GM19468 (cell line): ENCODE measurements at regions not wholly inside any gene's neighbourhood (a gene's known extent, or its start where the extent isn't known, plus 50 kb on each side); places are given as distances from the start of the nearest gene placed in this dataset.

ENCODE experiments used
- ATAC-seq: cut with Tn5 transposase; IDR thresholded peaks from one replicate; pipeline ENCODE4 v1.9.1; 2021; ENCODE audit warnings: mild to moderate bottlenecking, moderate library complexity, moderate number of reproducible peaks; ENCODE audit not compliant: unreplicated experiment; ENCODE audit errors: extremely low read depth

DNA sequence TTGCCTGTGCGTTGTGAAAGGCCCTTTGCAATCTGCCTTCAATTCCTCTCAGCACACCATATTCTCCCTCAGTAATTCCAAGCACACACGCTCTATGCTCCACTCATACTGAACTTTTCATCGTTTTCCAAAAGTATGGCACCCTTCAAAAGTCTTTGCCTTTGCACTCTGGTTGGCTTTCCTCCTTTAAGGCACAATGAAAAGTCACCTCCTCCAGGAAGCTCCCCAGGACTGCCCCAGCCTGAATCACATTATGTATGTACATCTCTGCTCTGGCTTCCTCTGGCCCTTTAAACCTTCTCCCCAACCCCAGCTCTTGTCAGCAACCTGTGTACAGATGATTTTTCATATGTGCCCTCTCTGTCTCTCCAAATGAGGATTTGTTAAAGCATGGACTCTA is 250.7 kb downstream of the MAF start:
- ATAC-seq = no peak

DNA sequence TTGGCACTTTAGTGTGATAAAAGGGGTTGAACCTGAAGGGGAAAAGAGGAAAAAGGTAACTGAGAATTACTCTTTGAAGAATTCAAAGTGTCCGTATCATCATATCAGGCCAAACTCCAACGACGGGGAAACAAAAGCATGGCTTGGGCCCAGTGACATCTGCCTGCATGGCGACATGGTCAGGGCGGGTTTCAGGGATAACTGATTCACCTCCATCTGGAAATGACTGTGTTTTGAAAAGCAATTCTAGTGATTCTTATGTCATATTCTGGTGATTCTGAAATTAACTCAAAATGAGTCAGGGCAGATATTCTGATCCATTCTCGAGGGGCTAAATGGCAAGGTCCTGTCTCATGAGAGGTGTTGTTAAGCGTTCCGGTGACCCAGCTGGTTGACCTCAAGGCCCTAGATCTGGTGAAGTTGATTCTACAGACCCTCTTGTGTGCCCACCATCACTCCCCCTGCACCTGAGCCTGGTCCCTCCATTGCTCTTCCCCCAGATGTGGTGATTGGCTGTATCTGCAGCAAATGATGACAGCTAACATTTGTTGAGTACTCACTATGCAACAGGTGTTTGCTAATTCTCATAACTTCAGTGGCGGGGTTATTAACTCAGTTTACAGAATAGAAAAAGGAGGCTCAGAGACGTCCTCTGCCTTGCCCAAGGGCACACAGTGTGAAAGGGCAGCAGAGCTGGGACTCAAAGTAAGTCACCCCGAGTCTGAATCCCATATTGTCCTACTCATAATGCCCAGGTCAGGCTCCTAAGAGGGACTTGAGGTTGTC is 251.8 kb downstream of the MAF start:
- no peak for ATAC-seq

DNA sequence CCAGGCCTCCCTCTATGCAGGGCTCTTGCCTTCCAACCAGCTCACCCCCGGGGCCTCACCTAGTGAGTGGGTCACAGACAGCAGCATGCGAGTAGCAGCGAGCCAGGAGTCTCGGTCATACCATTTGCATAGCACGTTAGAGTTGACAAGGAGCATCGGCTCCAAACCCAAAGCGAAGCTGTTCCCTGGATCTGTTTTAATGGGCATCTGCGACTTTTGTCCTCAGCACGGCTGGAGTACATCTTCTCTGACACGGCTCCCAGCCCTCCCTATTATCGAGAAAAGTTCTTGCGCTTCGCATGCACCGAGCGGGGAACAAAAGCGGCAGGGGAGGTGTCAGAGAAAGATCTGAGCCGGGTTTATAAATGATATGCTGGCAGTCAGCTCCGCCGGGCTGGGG is 253.3 kb downstream of the MAF start:
- ATAC-seq = no peak

DNA sequence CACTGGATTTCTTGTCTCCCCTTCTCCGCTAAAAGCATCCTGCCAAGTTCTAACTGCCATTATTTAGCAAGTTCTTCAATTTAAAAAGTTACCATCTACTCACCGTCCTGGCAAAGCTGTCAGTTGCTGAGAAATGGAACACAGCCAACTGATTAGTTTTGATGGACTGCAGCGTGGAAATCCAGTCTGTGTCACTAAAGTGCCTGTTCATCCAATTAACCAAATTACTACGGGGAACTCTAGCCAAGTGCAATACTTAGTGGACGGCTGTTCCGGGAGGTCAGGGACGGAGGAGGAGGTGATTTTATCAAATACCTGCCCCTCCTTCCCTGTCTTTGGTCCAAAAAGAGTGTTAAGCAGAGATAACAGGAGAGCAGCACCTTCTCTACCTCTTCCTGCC is 260.7 kb downstream of the MAF start:
- no peak for ATAC-seq

DNA sequence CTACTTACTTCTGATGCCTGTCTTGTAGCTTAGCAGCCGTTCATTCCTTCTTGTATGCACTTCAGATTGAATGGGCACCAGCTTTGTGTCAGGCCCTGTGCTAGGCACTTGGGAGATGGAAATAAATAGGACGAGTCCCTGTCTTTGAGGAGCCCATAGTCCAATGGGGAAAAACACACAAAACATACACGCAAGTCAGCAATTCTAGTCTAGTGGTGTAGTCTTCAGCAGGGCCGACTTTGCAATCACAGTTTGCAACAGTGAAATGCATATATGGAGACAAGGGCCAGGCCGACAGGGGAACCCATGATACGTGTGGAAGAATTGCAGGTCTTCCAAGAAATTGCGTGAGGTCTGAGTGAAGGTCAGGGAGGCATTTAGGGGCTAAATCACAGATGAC is 262.6 kb downstream of the MAF start:
- ATAC-seq = no peak

DNA sequence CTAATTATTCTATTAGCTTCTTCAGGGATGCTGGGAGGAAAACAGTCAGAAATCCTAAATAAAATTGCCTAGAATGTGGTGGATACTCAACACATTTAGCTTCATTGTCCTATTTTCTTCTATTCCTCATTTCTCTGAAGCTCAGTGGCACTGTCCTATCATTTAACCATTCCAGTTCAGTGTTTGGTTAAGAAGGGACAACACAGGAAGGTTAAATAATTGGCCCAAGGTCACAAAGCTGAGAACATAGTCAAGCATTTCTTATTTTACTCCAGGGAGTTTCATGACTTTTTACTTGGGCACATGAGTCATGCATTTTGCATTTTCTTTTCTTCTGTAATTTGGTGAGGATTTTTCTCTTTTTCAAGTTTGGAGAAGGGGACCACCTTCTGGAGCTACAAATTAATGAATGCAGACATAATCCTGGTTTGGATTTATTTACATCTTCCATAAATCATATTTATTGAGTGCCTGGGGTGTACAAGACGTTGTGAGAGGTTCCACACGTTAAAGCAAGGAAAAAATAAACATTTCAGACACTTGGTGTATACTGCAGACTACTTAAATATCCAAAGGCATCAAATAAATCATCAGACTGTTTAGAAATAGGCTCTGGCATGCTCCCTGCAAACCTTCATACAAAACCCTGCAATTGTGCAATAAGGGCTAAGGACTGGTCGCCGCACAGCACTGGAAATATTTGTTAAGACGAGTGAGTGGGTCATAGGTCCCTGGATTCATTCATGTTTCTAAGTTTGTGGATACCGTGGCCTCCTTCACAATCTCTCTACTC is 263.9 kb downstream of the MAF start:
- ATAC-seq = no peak

DNA sequence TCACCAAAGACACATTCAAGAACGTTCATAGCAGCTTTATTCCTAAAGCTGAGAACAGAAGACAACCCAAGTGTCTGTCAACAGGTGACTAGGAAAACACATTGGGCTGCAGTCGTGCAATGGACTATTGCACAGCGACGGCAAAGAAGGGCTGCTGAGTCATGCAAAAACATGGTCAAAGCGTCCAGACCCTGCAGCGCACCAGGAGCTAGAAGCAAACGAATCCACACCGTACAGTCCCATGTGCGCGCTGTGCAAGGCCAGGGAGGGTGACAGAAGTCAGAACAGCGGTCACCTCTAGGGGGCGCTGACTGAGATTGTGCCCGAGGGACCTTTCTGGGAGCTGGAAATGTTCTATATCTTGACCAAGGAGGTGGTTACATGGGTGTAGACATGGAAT is 266.4 kb downstream of the MAF start:
- ATAC-seq = no peak

DNA sequence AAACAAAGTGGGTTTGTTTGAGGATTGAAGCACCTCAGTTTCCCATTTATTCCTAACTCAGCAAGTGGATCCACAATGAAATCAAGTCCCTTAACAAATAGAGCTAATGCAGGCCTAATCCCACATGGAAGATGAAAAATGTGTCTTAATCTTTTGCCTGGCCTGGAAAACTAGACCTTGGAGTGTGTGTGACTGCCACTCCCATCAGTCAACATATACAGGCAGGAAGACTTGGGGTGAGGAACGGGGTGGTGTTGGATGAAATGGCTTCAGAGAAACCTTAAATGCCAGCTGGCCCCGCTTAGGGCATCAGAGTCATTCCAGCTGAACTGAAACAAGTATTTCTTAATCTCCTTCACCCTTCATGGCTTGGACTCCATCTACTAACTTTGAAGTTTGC is 269.5 kb downstream of the MAF start:
- no peak for ATAC-seq

DNA sequence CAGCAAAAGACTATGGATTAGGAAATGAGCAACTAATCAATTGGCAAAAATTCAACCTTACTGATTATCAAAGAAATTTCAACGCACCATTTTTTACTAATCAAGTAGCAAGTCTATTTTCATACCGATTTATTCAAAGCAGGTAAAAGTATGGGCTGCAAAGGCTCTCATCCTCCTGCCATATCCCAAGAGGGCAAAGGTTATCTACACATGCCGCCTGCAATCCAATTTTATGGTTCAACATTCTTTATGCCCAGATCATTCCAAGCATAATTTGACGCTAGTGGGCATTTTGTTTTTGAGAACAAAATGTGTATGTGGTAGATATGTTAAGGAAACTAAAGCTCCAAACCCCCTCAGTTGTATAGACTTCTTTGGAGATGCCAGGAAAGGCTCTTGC is 270.6 kb downstream of the MAF start:
- no peak for ATAC-seq

DNA sequence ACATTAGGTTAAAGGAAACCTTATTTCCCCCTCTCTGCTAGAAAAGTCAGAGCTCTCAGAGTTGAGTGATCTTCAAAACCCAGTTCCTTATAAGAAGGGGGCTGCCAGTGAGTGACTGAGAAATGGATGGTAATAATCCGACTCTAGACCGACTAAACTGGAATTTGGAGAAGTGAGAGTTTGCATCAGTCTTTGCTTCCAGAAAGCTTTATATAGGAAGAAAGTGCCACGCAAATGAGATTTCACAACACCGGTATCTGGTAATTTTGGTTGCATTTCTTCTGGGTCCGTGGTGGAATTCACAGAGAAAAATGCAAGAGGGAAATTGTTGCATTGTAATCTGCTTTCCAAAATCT is 271.4 kb downstream of the MAF start:
- no peak for ATAC-seq

DNA sequence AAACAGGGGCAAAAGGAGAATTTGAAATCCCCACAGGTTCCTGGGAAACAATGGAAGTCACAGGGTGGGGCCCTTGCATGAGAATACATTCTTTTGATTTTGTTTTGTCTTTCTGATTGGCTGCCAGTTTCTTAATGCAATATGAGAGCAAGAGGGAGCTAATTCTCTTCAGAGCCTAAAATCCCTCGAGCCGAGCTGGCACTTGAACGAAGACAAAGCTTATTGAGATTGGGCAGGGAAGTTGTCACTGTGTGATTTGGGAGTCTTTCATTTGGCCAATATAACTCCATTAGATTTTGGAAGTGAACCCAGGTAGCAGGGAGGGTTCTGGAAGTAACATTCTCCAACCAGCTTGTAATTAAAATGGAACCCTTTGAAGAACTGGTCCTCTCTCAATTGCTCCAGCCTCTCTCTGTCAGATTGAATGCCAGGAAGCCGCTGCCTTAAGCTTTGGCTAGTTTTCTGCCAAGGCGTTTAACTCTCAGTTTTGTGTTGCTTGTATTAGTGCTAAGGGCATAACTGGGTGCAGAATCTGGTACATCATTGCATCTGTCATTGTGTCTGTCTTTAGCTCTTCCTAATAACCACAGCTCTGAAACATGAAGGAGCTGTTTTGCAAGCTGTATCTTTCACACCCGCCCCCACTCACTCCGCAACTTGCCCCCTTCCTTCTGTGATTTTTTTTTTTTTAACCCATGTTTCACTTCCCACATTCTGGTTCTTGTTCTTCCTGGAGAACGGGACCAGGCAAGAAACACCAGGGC is 272.0 kb downstream of the MAF start:
- ATAC-seq = no peak

DNA sequence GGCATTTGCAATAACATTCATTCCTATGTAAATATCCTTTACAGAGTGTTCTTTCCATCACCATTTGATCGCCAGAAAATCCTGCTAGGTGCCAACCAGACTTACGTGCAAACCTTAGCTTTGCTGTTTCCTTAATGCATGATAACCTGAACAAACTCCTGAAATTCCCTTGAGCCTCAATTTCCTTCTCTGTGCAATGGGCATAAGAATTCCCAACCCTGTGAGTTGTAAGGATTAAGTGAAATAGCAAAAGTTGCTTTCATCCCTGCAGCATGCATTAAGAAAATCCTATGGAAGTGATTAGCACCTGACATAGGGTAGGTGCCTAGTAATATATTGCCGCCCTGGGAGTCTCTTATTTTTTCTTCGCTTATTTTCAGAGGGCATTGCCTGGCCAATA is 272.7 kb downstream of the MAF start:
- ATAC-seq = no peak

DNA sequence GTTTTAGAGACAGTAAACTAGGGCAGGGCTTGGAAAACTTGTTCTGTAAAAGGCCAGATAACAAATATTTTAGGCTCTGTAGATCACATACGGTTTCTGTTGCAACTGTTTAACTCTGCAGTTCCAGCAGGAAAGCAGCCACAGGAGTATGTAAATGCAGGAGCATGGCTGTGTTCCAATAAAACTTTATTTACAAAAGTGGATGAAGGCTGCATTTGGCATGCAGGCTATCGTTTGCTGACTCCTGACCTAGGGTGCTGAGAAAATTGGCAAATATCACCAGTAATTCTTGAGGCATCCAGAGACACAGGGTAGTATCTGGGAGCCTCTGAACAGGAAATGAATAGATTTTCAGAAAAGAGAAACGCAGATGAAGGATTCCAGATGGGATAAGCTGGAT is 274.0 kb downstream of the MAF start:
- no peak for ATAC-seq

DNA sequence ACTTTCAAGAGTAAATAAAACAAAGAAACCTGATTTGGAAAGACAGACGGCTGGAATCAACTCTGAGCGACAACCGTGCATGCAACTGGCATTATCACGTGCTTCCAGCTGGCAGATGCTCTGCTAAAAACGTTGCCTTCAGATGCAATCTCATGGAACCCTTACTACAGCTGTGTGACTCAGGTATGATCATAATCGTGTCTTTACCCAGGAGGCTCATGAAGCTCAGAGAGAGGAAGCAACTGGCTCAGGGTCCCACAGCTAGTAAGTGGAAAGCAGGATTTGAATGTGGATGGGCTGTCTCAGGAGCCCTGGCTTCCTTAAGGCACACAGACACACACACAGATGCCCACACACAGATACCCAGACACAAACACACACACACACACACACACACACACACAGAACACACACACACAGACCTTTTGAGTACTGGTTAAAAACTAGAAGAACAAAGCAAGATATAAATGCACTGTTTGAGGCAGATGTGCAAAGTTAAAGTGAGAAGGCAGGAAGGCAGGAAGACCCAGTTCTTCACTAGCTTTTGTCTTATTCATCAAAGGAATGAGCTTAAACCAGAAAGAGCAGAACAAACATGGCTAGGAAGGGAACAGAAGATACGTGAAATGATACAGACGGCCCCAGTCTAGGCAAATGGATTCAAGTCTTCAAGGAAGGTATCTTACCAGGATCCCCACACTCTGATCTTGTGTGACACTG is 275.2 kb downstream of the MAF start:
- ATAC-seq = no peak

DNA sequence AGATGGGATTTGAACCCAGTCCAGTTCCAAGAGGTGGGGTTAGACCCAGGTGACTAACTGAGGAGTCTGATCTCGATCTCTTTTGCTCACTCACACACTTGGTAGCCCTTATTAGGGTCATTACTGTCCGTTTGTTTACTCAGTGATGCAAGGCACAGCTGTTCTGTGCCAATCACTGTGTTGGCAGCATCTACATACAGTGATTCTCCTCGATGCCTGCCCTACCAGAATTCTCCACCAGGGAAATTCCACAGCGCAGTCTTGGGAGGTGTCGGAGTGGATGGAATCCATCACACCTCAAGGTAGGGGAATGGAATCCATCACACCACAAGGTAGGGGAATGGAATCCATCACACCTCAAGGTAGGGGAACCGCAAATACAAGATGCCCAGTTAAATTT is 279.6 kb downstream of the MAF start:
- ATAC-seq = no peak

DNA sequence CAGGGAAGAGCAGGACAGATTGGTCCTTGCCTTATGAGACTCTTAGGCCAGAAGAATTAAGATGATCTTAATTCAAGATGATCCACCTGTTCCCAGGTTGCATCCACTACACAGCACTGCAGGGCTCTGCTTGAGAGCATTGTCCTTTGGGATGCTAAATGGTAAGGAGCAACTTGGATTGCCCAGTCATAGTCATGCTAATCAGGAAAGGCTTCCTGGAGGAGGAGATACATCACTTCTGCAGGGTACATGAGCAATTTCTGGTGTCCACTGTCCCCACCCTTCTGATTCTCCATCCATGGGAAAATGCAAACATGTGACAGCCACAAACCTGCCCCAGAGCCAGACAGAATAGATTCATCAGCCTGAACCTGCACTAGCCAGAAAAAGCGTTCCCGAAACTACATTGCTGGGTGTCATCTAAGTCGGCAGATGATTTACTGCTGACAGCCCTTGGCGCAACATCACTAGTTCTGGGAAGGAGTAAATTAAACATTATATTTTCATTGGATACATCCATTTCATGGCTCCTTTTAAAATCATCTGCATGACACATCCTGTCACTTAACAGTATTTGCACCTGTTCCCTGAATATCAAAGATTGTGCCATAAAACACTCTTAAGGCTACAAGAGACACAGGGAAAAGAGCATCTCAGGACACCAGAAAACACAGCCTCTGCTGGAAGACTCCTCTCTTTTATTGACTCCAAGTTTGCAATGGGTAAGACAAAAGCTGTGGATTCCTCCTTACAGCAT is 282.2 kb downstream of the MAF start:
- no peak for ATAC-seq

DNA sequence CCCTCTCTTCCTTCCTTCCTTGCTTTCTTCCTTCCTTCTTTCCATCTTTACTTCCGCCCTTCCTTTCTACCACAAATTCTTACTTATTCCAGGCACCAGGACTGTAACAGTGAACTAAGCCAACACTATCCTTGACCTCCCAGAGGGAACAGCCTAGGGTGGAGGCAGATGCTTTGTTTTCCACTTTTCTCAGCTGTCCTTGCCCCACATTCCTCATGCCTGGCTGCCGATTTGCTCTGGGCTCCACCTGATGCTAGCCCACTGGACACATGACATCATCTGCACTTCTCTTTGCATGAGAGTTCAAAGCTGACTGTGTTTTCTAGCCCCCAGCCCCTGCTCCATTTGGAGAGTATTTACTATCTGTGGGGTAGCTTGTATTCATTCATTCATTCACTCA is 283.0 kb downstream of the MAF start:
- ATAC-seq = no peak

DNA sequence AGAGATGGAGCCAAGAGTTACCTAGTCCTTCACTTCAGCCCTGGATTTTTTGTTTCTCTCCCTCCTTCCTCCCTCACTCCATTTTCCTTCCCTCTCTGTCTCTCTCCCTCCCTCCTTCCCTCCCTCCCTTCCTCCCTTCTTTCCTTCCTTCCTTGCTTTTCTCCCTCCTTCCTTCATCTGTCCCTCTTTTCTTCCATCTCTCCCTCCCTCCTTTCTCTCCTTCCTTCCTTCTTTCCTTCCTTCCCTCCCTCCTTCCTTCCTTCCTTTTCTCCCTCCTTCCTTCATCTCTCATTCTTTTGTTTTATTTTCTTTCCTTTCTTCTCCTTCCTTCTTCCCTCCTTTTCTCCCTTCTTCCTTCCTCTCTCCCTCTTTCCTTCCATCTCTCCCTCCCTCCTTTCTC is 283.5 kb downstream of the MAF start:
- no peak for ATAC-seq

DNA sequence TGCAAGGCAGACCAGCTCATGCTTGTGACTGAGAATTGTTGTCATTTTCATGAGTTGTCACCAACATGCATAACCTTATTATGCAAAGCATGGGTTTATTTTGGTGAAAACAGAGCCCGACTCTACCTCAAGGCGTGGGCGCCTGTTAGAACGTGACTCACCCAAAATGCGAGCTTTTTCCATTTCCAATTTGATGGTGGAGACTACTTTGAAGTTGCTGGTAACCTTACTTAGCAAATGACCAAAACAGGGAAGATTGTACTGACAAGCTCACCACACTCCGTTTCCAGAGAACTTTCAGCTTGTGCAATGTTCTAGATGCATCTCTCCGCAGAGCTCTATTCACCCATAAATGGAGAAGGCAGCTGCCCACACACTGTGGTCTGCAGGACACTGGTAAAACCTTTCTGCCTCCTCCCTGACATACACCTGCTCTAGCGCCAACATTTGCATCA is 284.5 kb downstream of the MAF start:
- ATAC-seq = no peak

DNA sequence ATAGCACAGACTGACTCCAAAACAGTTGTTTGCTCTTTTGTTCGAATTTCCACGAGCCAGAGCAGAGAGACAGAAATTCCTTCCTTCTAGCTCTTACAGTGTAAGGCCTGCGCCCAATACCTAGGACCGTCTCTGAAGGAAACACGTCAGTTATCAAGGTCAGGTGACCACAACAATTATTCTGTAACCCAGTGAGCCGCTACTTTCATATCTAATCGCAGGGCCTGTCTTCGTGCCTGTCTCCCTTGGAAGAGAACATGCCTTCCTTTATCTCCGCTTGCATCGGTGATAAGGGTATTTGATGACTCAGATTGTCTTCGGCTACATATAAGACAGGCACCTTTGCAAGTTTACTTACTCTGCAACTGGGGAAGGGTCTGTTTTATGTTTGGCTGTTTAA is 288.0 kb downstream of the MAF start:
- ATAC-seq = no peak
